Trophoblast cell (in vitro differentiated cells and primary cell): ENCODE measurements at regions not wholly inside any gene's neighbourhood (a gene's known extent, or its start where the extent isn't known, plus 50 kb on each side); places are given as distances from the start of the nearest gene placed in this dataset.
A peak's percentile ranks its signal among the peaks of the same experiment; 100 is the strongest.

Source experiments
- DNase-seq, 2 donors: peaks; one replicate each; pipeline ENCODE4 v3.0.0-alpha.2; 2016
- H2AFZ ChIP-seq: 2 replicates; pipeline ENCODE4 v1.6.1; 2013; ENCODE audit warnings: low read length, moderate library complexity, mild to moderate bottlenecking; ENCODE audit not compliant: insufficient read depth, poor library complexity
- H2AK5ac ChIP-seq: 2 replicates; pipeline ENCODE4 v1.6.1; 2013; ENCODE audit warnings: mild to moderate bottlenecking, low read length
- H2BK120ac ChIP-seq: 2 replicates; pipeline ENCODE4 v1.6.1; 2013; ENCODE audit warnings: low read length, mild to moderate bottlenecking, moderate library complexity; ENCODE audit not compliant: insufficient read depth, poor library complexity
- H2BK12ac ChIP-seq: 2 replicates; pipeline ENCODE4 v1.6.1; 2013; ENCODE audit warnings: mild to moderate bottlenecking, low read length, moderate library complexity
- H2BK5ac ChIP-seq: 2 replicates; pipeline ENCODE4 v1.6.1; 2013; ENCODE audit warnings: low read length, low read depth, moderate library complexity, mild to moderate bottlenecking; ENCODE audit not compliant: poor library complexity
- H3K14ac ChIP-seq: 2 replicates; pipeline ENCODE4 v1.6.1; 2013; ENCODE audit warnings: mild to moderate bottlenecking, low read length
- H3K18ac ChIP-seq: 2 replicates; pipeline ENCODE4 v1.6.1; 2013; ENCODE audit warnings: mild to moderate bottlenecking, low read length
- H3K23ac ChIP-seq: 2 replicates; pipeline ENCODE4 v1.6.1; 2013; ENCODE audit warnings: low read length
- H3K27ac ChIP-seq: 2 replicates; pipeline ENCODE4 v1.5.1; 2013; ENCODE audit warnings: low read depth, mild to moderate bottlenecking, inconsistent platforms, low read length, moderate library complexity
- H3K27me3 ChIP-seq: 2 replicates; pipeline ENCODE4 v1.6.1; 2013; ENCODE audit warnings: inconsistent platforms, mild to moderate bottlenecking, low read length, moderate library complexity; ENCODE audit not compliant: insufficient read depth
- H3K36me3 ChIP-seq, 2 experiments: 1 replicate in 1 of 2; 2 replicates in 1 of 2; pipeline ENCODE4 v1.6.1; 2013; ENCODE audit warnings: low read length in 2 of 2, mild to moderate bottlenecking in 2 of 2, moderate library complexity in 1 of 2; ENCODE audit not compliant: insufficient read depth in 2 of 2, control insufficient read depth in 1 of 2
- H3K4ac ChIP-seq: 2 replicates; pipeline ENCODE4 v1.6.1; 2013; ENCODE audit warnings: low read depth, mild to moderate bottlenecking, low read length, moderate library complexity
- H3K4me1 ChIP-seq, 2 experiments: 1 replicate in 1 of 2; 2 replicates in 1 of 2; pipeline ENCODE4 v1.6.1; 2013; ENCODE audit warnings: low read length in 2 of 2, mild to moderate bottlenecking in 2 of 2, moderate library complexity in 1 of 2; ENCODE audit not compliant: insufficient read depth in 2 of 2, control insufficient read depth in 1 of 2
- H3K4me2 ChIP-seq: 2 replicates; pipeline ENCODE4 v1.6.1; 2013; ENCODE audit warnings: inconsistent platforms, mild to moderate bottlenecking, low read length, moderate library complexity
- H3K4me3 ChIP-seq: 2 replicates; pipeline ENCODE4 v1.5.1; 2013; ENCODE audit warnings: mild to moderate bottlenecking, low read depth, low read length, inconsistent platforms
- H3K79me1 ChIP-seq: one replicate; pipeline ENCODE4 v1.6.1; 2013; ENCODE audit warnings: low read length
- H3K79me2 ChIP-seq: 2 replicates; pipeline ENCODE4 v1.6.1; 2013; ENCODE audit warnings: low read length, mild to moderate bottlenecking; ENCODE audit not compliant: control insufficient read depth, insufficient read depth, poor library complexity
- H3K9ac ChIP-seq: 2 replicates; pipeline ENCODE4 v1.6.1; 2013; ENCODE audit warnings: mild to moderate bottlenecking, low read length
- H3K9me3 ChIP-seq: 2 replicates; pipeline ENCODE4 v1.6.1; 2013; ENCODE audit warnings: low read depth, mild to moderate bottlenecking, control low read depth, inconsistent platforms, low read length; ENCODE audit not compliant: insufficient read depth
- H4K12ac ChIP-seq: 2 replicates; pipeline ENCODE4 v1.6.1; 2013; ENCODE audit warnings: low read depth, mild to moderate bottlenecking, low read length, moderate library complexity
- H4K8ac ChIP-seq: 2 replicates; pipeline ENCODE4 v1.6.1; 2013; ENCODE audit warnings: low read depth, mild to moderate bottlenecking, low read length, moderate library complexity
- H4K91ac ChIP-seq: one replicate; pipeline ENCODE4 v1.6.1; 2013; ENCODE audit warnings: low read depth, mild to moderate bottlenecking, low read length, moderate library complexity
- WGBS: extraction: QIAGEN DNeasy Blood & Tissue Kit; methylation state at CpG from one replicate; pipeline ENCODE4 v1.1.7; 2013; ENCODE audit warnings: missing lambda C conversion rate; ENCODE audit not compliant: insufficient read length, insufficient coverage; ENCODE audit errors: extremely low coverage; 5-methylcytosine and 5-hydroxymethylcytosine counted together

- Histone ChIP-seq H3K4me3 (no peak overlapping the region), H3K36me3 (no peaks in the 10 kb centered on the region)
These were observed 76.8 kb downstream of the PHLDA1 start for GRCh38 chr12:75954749-75955148.

GRCh38 chr12:75954041-75954440 is 77.5 kb downstream of the PHLDA1 start:
- no peak overlapping the region for H3K4me2 ChIP-seq
- no CpG with 5 or more reads among the region's 3 CpGs for WGBS
- H4K12ac ChIP-seq: no peak overlapping the region
- H3K79me1 ChIP-seq: no peaks in the 10 kb centered on the region
- peaks cover 1% of the 10 kb centered on the region for H3K9me3 ChIP-seq
- no peak overlapping the region for H2BK12ac ChIP-seq
- H3K36me3 ChIP-seq: no peaks in the 10 kb centered on the region
- H3K4me1 ChIP-seq: peaks cover 2 to 5% of the 10 kb centered on the region in 2 experiments
- no peak overlapping the region for H2AK5ac ChIP-seq
- H2AFZ ChIP-seq: no peak overlapping the region
- no peak overlapping the region for H3K4me3 ChIP-seq
- no peak overlapping the region for H4K91ac ChIP-seq
- no peak overlapping the region for H3K27ac ChIP-seq
- no peak overlapping the region for H3K23ac ChIP-seq
- no peak overlapping the region for H2BK5ac ChIP-seq
- no peak overlapping the region for H2BK120ac ChIP-seq
- no peak overlapping the region for H4K8ac ChIP-seq
- no peak overlapping the region for H3K9ac ChIP-seq
- peaks cover 1% of the 10 kb centered on the region for H3K79me2 ChIP-seq
- H3K4ac ChIP-seq: no peak overlapping the region
- H3K27me3 ChIP-seq: no peaks in the 10 kb centered on the region
- DNase-seq: peak; percentile 82 to 96
- no peak overlapping the region for H3K14ac ChIP-seq
- no peak overlapping the region for H3K18ac ChIP-seq

More at GRCh38 chr12:75954749-75955148, 76.8 kb downstream of the PHLDA1 start:
- no peak overlapping the region for H3K4ac ChIP-seq
- no peak overlapping the region for H2BK120ac ChIP-seq
- no peak overlapping the region for H3K4me2 ChIP-seq
- H3K79me1 ChIP-seq: no peaks in the 10 kb centered on the region
- no peak overlapping the region for H4K91ac ChIP-seq
- no peak overlapping the region for H2AFZ ChIP-seq
- peaks cover 1% of the 10 kb centered on the region for H3K9me3 ChIP-seq
- H3K4me1 ChIP-seq: peaks cover 2 to 5% of the 10 kb centered on the region in 2 experiments
- peaks cover 1% of the 10 kb centered on the region for H3K79me2 ChIP-seq
- H2BK12ac ChIP-seq: no peak overlapping the region
- DNase-seq: peak in 1 of 2 donors; percentile 13
- H2BK5ac ChIP-seq: no peak overlapping the region
- H3K9ac ChIP-seq: no peak overlapping the region
- no peak overlapping the region for H3K14ac ChIP-seq
- no peak overlapping the region for H3K27ac ChIP-seq
- H4K8ac ChIP-seq: no peak overlapping the region
- H3K27me3 ChIP-seq: no peaks in the 10 kb centered on the region
- no CpG with 5 or more reads among the region's 2 CpGs for WGBS
- no peak overlapping the region for H3K18ac ChIP-seq
- no peak overlapping the region for H3K23ac ChIP-seq
- H2AK5ac ChIP-seq: no peak overlapping the region
- no peak overlapping the region for H4K12ac ChIP-seq

GRCh38 chr12:75953312-75953906 is 78.2 kb downstream of the PHLDA1 start:
- peaks cover 1% of the 10 kb centered on the region for H3K9me3 ChIP-seq
- H2AFZ ChIP-seq: no peak overlapping the region
- peaks cover 1% of the 10 kb centered on the region for H3K79me2 ChIP-seq
- no peak overlapping the region for H4K8ac ChIP-seq
- no peak overlapping the region for H4K12ac ChIP-seq
- H3K4me3 ChIP-seq: no peak overlapping the region
- peak; percentile 33 to 84 for DNase-seq
- no peak overlapping the region for H2BK12ac ChIP-seq
- H3K4me2 ChIP-seq: no peak overlapping the region
- no peaks in the 10 kb centered on the region for H3K36me3 ChIP-seq
- WGBS: no CpG with 5 or more reads among the region's 5 CpGs
- H3K9ac ChIP-seq: no peak overlapping the region
- H2BK120ac ChIP-seq: no peak overlapping the region
- H3K27me3 ChIP-seq: no peaks in the 10 kb centered on the region
- no peaks in the 10 kb centered on the region for H3K79me1 ChIP-seq
- no peak overlapping the region for H3K27ac ChIP-seq
- H3K4ac ChIP-seq: no peak overlapping the region
- no peak overlapping the region for H2BK5ac ChIP-seq
- H3K23ac ChIP-seq: no peak overlapping the region
- H2AK5ac ChIP-seq: no peak overlapping the region
- no peak overlapping the region for H3K14ac ChIP-seq
- no peak overlapping the region for H3K18ac ChIP-seq
- no peak overlapping the region for H4K91ac ChIP-seq
- H3K4me1 ChIP-seq: peaks cover 2 to 5% of the 10 kb centered on the region in 2 experiments

- Histone ChIP-seq H3K23ac (no peak overlapping the region), H2BK5ac (no peak overlapping the region), H4K91ac (no peak overlapping the region), H4K8ac (no peak overlapping the region), H3K79me1 (no peaks in the 10 kb centered on the region), H3K14ac (no peak overlapping the region), H3K4me3 (no peak overlapping the region), H3K9ac (no peak overlapping the region), H3K27ac (no peak overlapping the region), H3K36me3 (no peaks in the 10 kb centered on the region), H3K9me3 (no peaks in the 10 kb centered on the region), H4K12ac (no peak overlapping the region), H3K4me1 (peaks cover 2 to 7% of the 10 kb centered on the region in 2 experiments), H2BK12ac (no peak overlapping the region), H3K18ac (no peak overlapping the region), H2AK5ac (no peak overlapping the region), H3K4ac (no peak overlapping the region), H3K27me3 (no peaks in the 10 kb centered on the region), H2BK120ac (no peak overlapping the region), H2AFZ (no peak overlapping the region), H3K4me2 (no peak overlapping the region), H3K79me2 (no peaks in the 10 kb centered on the region)
- DNase-seq: peak in 1 of 2 donors; percentile 42
- no CpG with 5 or more reads among the region's 4 CpGs for WGBS
These were observed 79.9 kb downstream of the PHLDA1 start for GRCh38 chr12:75951399-75952278.
